ENCODE measurements at regions not wholly inside any gene's neighbourhood (a gene's known extent, or its start where the extent isn't known, plus 50 kb on each side); places are given as distances from the start of the nearest gene placed in this dataset.
A peak's percentile ranks its signal among the peaks of the same experiment; 100 is the strongest.
"Not testable (repeated sequence)": the region's sequence is repeated elsewhere in the genome, so short reads cannot be mapped to it uniquely, and the experiment has no call there.

DNA sequence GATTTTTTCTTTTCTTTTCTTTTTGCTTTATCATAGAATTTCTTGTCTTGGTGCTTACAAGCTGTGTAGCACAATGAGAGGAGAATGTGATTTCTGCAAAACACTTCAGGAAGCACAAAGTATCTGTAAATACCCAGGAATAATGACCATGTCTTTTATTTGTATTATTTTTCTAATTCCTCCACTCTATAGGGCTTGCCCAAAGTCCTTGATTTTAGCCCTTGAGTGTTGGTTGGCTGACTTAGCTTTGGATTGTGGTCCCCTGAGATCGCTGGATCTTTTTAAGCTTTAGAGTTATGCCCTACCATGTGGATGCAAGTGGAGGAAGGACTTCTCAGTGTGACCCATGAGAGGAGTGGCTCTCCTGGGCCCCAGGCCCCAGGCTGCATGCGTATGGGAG is 52.2 kb downstream of the HOXC4 start:
- H3K9me3 ChIP-seq (ENCODE audit: control insufficient read depth, low read length); H3K27me3 ChIP-seq (ENCODE audit: control insufficient read depth in 1 of 2, insufficient read depth in 2 of 2, low read length in 1 of 2); H3K36me3 ChIP-seq (ENCODE audit: control insufficient read depth in 1 of 2, insufficient read depth in 2 of 2, low read length in 1 of 2); H3K4me3 ChIP-seq (ENCODE audit: low read length in 2 of 2); intact Hi-C loops (cut with DNase I); DNase-seq; ATAC-seq (ENCODE audit: low FRiP score); H3K27ac ChIP-seq (ENCODE audit: low read depth in 1 of 2, low read length in 2 of 2); H3K4me1 ChIP-seq (ENCODE audit: control insufficient read depth in 1 of 2, insufficient read depth in 2 of 2, low read length in 2 of 2): not testable (repeated sequence)
- WGBS, 2 donors: 58 to 62% methylated on average over 1 to 2 of the region's 2 CpGs

DNA sequence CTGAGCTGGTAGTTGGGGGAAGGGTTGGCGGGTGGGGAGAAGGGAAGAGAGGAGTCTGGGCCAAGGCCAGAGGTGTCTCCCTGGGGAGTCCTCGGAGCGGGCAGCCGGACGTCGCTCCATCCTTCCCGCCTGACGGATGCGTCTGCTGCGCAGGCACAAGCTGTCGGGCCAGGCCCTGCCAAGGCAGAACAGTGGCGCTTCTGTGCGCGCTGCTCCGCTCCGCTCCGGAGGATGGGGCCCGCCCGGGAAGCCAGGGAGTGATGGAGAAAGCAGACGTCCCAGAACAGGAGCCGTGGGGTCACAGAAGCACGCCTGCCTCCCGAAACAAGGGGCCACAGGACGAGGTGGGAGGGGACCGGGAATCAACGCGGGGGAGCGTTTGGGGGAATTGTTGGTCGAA is 52.6 kb downstream of the HOXC4 start:
- H3K27ac ChIP-seq (ENCODE audit: low read depth in 1 of 2, low read length in 2 of 2); H3K27me3 ChIP-seq (ENCODE audit: control insufficient read depth in 1 of 2, insufficient read depth in 2 of 2, low read length in 1 of 2); H3K36me3 ChIP-seq (ENCODE audit: control insufficient read depth in 1 of 2, insufficient read depth in 2 of 2, low read length in 1 of 2); H3K4me1 ChIP-seq (ENCODE audit: control insufficient read depth in 1 of 2, insufficient read depth in 2 of 2, low read length in 2 of 2); H3K4me3 ChIP-seq (ENCODE audit: low read length in 2 of 2); H3K9me3 ChIP-seq (ENCODE audit: control insufficient read depth, low read length); intact Hi-C loops (cut with DNase I); ATAC-seq (ENCODE audit: low FRiP score): not testable (repeated sequence)
- WGBS, 2 donors: 0 to 3% methylated on average over 29 of the region's 29 CpGs
- DNase-seq: peak; percentile 46 to 81

DNA sequence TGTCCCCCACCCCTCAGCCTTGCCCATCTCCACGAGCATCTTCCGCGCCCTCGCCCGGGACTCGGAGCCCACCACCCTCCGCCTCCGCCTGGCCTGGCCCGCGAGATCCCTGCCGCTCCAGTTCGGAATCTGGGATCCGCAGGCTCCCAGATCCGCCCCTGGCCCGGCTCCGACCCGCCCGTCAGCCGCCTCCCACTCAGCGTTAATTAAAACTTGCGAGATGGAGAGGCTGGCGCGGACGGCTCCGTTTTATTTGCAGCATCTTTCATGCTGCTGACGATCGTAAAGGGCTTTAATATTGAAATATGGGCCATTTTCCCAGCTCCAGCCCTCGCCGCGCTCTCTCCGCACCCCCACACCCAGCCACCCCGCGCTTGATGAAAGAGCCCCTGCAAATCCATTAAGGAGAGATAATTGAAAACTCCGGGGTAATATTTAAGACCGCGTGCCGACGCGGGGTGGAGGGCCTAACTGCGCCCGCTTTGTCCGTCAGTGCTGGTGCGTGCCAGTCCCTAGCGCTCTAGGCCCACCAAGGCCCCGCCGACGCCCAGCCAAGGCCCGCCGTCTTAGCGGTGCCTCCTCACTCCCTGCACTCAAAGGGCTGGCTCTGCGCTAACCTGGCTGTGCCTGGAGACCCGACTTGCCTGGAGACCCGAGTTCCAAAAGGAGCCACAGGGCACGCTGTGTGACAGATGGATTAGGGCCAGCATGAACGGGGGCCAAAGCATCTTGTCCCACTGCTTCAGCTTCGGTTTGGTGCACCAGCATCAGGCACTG is 53.4 kb downstream of the HOXC4 start:
- ATAC-seq (ENCODE audit: low FRiP score); H3K9me3 ChIP-seq (ENCODE audit: control insufficient read depth, low read length); H3K4me3 ChIP-seq (ENCODE audit: low read length in 2 of 2); H3K4me1 ChIP-seq (ENCODE audit: control insufficient read depth in 1 of 2, insufficient read depth in 2 of 2, low read length in 2 of 2); H3K27me3 ChIP-seq (ENCODE audit: control insufficient read depth in 1 of 2, insufficient read depth in 2 of 2, low read length in 1 of 2); intact Hi-C loops (cut with DNase I); DNase-seq; H3K27ac ChIP-seq (ENCODE audit: low read depth in 1 of 2, low read length in 2 of 2); H3K36me3 ChIP-seq (ENCODE audit: control insufficient read depth in 1 of 2, insufficient read depth in 2 of 2, low read length in 1 of 2): not testable (repeated sequence)
- WGBS, 2 donors: 40 to 41% methylated on average over 56 of the region's 56 CpGs

DNA sequence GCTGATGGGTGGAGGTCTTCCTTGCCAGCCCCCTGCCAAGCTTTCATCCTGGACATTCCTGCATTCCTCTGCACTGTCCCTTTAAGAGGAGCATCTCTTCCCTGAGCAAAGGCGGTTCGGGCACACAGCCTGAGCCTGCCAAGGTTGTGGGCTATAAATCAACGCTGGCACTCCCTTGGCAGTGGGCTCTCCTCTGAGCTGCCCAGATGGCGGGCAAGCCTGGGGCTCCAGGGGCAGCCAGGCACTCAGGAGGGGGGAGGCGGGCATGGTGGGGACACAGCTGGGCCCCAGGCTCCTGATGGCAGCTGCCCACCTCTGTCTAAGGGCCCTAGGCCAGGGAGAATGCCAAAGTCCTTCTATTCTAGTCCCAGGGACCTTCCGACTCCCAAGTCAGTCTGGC is 58.7 kb downstream of the HOXC4 start:
- H3K27ac ChIP-seq (ENCODE audit: low read depth in 1 of 2, low read length in 2 of 2); H3K4me3 ChIP-seq (ENCODE audit: low read length in 2 of 2); H3K27me3 ChIP-seq (ENCODE audit: control insufficient read depth in 1 of 2, insufficient read depth in 2 of 2, low read length in 1 of 2); intact Hi-C loops (cut with DNase I); H3K9me3 ChIP-seq (ENCODE audit: control insufficient read depth, low read length); DNase-seq; H3K4me1 ChIP-seq (ENCODE audit: control insufficient read depth in 1 of 2, insufficient read depth in 2 of 2, low read length in 2 of 2); H3K36me3 ChIP-seq (ENCODE audit: control insufficient read depth in 1 of 2, insufficient read depth in 2 of 2, low read length in 1 of 2); ATAC-seq (ENCODE audit: low FRiP score): not testable (repeated sequence)
- 5 to 11% methylated on average over 6 of the region's 6 CpGs for WGBS, 2 donors

DNA sequence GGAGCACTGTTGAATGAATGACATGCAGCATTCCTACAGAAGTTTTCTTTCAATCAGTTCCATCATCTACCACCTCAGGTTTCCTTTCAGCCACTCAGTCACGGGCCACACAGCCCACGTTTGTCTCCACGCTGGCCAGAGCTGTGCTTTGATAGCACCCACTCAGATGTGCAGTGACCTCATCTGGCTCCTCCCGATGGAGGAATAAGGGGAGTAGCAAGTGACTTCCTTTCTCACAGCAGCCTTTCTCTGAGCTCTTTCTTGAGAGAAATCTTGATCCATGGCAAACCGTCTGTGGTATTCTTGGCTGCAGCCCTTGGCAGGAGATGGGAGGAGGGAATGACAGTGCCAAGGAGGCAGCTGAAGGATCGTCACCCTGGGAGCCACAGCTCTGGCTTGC is 62.4 kb downstream of the HOXC4 start:
- H3K4me3 ChIP-seq (ENCODE audit: low read length in 2 of 2); ATAC-seq (ENCODE audit: low FRiP score); H3K4me1 ChIP-seq (ENCODE audit: control insufficient read depth in 1 of 2, insufficient read depth in 2 of 2, low read length in 2 of 2); DNase-seq; H3K27ac ChIP-seq (ENCODE audit: low read depth in 1 of 2, low read length in 2 of 2); H3K27me3 ChIP-seq (ENCODE audit: control insufficient read depth in 1 of 2, insufficient read depth in 2 of 2, low read length in 1 of 2); H3K9me3 ChIP-seq (ENCODE audit: control insufficient read depth, low read length); H3K36me3 ChIP-seq (ENCODE audit: control insufficient read depth in 1 of 2, insufficient read depth in 2 of 2, low read length in 1 of 2); intact Hi-C loops (cut with DNase I): not testable (repeated sequence)
- WGBS, 2 donors: 0 to 1% methylated on average over 6 of the region's 6 CpGs

DNA sequence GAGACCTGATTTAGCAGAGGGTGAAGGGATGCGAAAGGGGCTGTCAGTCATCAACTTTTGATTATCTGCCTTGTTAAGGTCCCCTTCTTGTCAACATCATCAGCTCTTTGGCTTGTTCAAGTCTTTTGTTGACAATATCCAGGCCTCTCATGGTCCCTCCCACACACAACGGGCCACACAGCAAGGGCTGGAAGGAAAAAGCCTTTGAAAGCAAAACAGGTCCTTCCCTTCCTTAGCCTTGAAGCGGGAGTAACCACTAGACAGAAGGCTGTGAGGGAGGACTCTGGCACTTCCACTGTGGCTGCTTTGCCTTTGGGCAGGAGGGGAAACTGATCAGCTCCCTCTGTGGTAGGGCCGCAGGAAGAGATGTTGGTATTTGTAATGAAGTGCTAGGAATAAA is 63.8 kb downstream of the HOXC4 start:
- H3K27ac ChIP-seq (ENCODE audit: low read depth in 1 of 2, low read length in 2 of 2); H3K27me3 ChIP-seq (ENCODE audit: control insufficient read depth in 1 of 2, insufficient read depth in 2 of 2, low read length in 1 of 2); ATAC-seq (ENCODE audit: low FRiP score); intact Hi-C loops (cut with DNase I); H3K4me3 ChIP-seq (ENCODE audit: low read length in 2 of 2); DNase-seq; H3K9me3 ChIP-seq (ENCODE audit: control insufficient read depth, low read length); H3K4me1 ChIP-seq (ENCODE audit: control insufficient read depth in 1 of 2, insufficient read depth in 2 of 2, low read length in 2 of 2); H3K36me3 ChIP-seq (ENCODE audit: control insufficient read depth in 1 of 2, insufficient read depth in 2 of 2, low read length in 1 of 2): not testable (repeated sequence)
- 77 to 81% methylated on average over 3 to 4 of the region's 4 CpGs for WGBS, 2 donors

DNA sequence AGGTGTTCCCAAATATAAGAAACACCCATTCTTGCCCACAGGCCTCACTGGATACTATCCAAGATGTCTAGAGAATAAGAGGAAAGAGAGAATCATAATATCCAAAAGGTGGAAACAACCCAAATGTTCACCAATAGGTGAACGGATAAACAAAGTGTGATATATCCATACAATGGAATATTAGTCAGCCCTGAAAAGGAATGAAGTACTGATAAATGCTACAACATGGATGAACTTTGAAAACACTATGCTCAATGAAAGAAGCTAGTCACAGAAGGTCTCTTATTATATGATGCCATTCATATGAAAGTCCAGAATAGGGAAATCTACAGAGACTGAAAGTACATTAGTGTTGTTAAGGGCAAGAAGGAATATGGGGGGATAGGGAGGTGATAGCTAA is 65.4 kb downstream of the HOXC4 start:
- H3K9me3 ChIP-seq (ENCODE audit: control insufficient read depth, low read length); ATAC-seq (ENCODE audit: low FRiP score); DNase-seq; H3K27me3 ChIP-seq (ENCODE audit: control insufficient read depth in 1 of 2, insufficient read depth in 2 of 2, low read length in 1 of 2); H3K4me3 ChIP-seq (ENCODE audit: low read length in 2 of 2); H3K27ac ChIP-seq (ENCODE audit: low read depth in 1 of 2, low read length in 2 of 2); H3K36me3 ChIP-seq (ENCODE audit: control insufficient read depth in 1 of 2, insufficient read depth in 2 of 2, low read length in 1 of 2); intact Hi-C loops (cut with DNase I); H3K4me1 ChIP-seq (ENCODE audit: control insufficient read depth in 1 of 2, insufficient read depth in 2 of 2, low read length in 2 of 2): not testable (repeated sequence)
- 92 to 97% methylated on average over 1 of the region's 1 CpG for WGBS, 2 donors

DNA sequence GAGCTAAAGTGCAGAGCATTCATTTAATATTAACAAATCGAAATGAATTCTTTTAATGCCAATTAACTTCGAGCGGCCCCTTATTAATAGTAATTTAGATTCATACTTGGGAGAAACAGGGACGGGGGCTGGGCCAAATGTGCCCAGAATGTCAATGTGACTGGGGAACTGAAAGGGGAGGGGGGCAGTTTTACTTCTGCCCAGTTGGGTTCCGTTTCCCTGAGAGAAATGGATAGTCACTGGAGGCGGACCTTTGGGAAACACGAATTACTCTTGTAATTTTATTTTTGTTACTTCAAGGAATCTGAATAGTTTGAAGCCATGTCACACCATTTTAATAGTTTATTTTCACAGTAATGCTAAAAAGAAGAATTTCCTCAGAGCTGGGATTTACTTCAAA is 64.8 kb downstream of the SMUG1 start:
- H3K9me3 ChIP-seq (ENCODE audit: control insufficient read depth, low read length); H3K36me3 ChIP-seq (ENCODE audit: control insufficient read depth in 1 of 2, insufficient read depth in 2 of 2, low read length in 1 of 2); H3K27ac ChIP-seq (ENCODE audit: low read depth in 1 of 2, low read length in 2 of 2); H3K4me1 ChIP-seq (ENCODE audit: control insufficient read depth in 1 of 2, insufficient read depth in 2 of 2, low read length in 2 of 2); DNase-seq; intact Hi-C loops (cut with DNase I); ATAC-seq (ENCODE audit: low FRiP score); H3K27me3 ChIP-seq (ENCODE audit: control insufficient read depth in 1 of 2, insufficient read depth in 2 of 2, low read length in 1 of 2); H3K4me3 ChIP-seq (ENCODE audit: low read length in 2 of 2): not testable (repeated sequence)
- 48 to 50% methylated on average over 7 of the region's 7 CpGs for WGBS, 2 donors

DNA sequence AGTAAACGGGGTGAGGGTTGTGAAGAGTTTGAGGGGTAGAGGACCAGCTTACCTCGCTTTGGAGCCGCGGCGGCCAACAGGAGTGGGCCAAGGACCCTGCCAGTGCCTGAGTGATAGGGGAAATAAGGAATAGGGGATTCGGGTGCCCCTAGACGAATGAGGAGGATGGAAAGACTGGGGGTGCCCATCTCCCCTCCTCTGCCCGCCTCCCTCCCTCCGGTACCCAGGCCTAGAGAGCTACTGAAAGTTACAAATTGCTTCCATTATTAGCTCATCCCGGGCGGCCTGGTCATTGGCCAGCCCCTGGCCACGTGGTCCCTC is 63.1 kb downstream of the SMUG1 start:
- H3K27ac ChIP-seq (ENCODE audit: low read depth in 1 of 2, low read length in 2 of 2); H3K27me3 ChIP-seq (ENCODE audit: control insufficient read depth in 1 of 2, insufficient read depth in 2 of 2, low read length in 1 of 2); DNase-seq; H3K9me3 ChIP-seq (ENCODE audit: control insufficient read depth, low read length); H3K36me3 ChIP-seq (ENCODE audit: control insufficient read depth in 1 of 2, insufficient read depth in 2 of 2, low read length in 1 of 2); ATAC-seq (ENCODE audit: low FRiP score); H3K4me1 ChIP-seq (ENCODE audit: control insufficient read depth in 1 of 2, insufficient read depth in 2 of 2, low read length in 2 of 2): not testable (repeated sequence)
- intact Hi-C loops (cut with DNase I): loop anchor here in 1 of 2 donors (5.0 kb wide), 1 partner anchor 93 kb away; the partner anchor contains the start of gene HOXC5
- H3K4me3 ChIP-seq (ENCODE audit: low read length in 2 of 2): peak overlapping the region; percentile 76 to 85
- WGBS, 2 donors: 18 to 33% methylated on average over 7 to 10 of the region's 12 CpGs
